ENCODE measurements at regions not wholly inside any gene's neighbourhood (a gene's known extent, or its start where the extent isn't known, plus 50 kb on each side); places are given as distances from the start of the nearest gene placed in this dataset.

- H3K36me3 ChIP-seq (ENCODE audit: control insufficient read depth in 1 of 2, insufficient read depth in 2 of 2, low read length in 2 of 2): no peaks in the 10 kb centered on the region
- H3K4me1 ChIP-seq (ENCODE audit: control insufficient read depth in 1 of 2, insufficient read depth in 2 of 2, low read length in 2 of 2): no peaks in the 10 kb centered on the region
- no peak overlapping the region for H3K4me3 ChIP-seq (ENCODE audit: low read depth in 1 of 2, low read length in 2 of 2)
- no peak overlapping the region for H3K27ac ChIP-seq (ENCODE audit: low read length)
- no peaks in the 10 kb centered on the region for H3K9me3 ChIP-seq (ENCODE audit: control insufficient read depth in 1 of 2, low read length in 2 of 2)
- H3K27me3 ChIP-seq (ENCODE audit: low read depth, low read length): no peaks in the 10 kb centered on the region
Measured at GRCh38 chr10:78731675-78732074, 337.1 kb upstream of the ZMIZ1 start.

- H3K9me3 ChIP-seq (ENCODE audit: control insufficient read depth in 1 of 2, low read length in 2 of 2): no peaks in the 10 kb centered on the region
- H3K27ac ChIP-seq (ENCODE audit: low read length): no peak overlapping the region
- no peaks in the 10 kb centered on the region for H3K36me3 ChIP-seq (ENCODE audit: control insufficient read depth in 1 of 2, insufficient read depth in 2 of 2, low read length in 2 of 2)
- H3K27me3 ChIP-seq (ENCODE audit: low read depth, low read length): no peaks in the 10 kb centered on the region
- H3K4me1 ChIP-seq (ENCODE audit: control insufficient read depth in 1 of 2, insufficient read depth in 2 of 2, low read length in 2 of 2): no peaks in the 10 kb centered on the region
- H3K4me3 ChIP-seq (ENCODE audit: low read depth in 1 of 2, low read length in 2 of 2): no peak overlapping the region
Measured at GRCh38 chr10:78732381-78732780, 336.4 kb upstream of the ZMIZ1 start.

GRCh38 chr10:78736926-78737630 lies 331.7 kb upstream of the ZMIZ1 start:
- Histone ChIP-seq H3K4me3 (ENCODE audit: low read depth in 1 of 2, low read length in 2 of 2) (no peak overlapping the region), H3K36me3 (ENCODE audit: control insufficient read depth in 1 of 2, insufficient read depth in 2 of 2, low read length in 2 of 2) (no peaks in the 10 kb centered on the region), H3K9me3 (ENCODE audit: control insufficient read depth in 1 of 2, low read length in 2 of 2) (no peaks in the 10 kb centered on the region), H3K27ac (ENCODE audit: low read length) (no peak overlapping the region), H3K27me3 (ENCODE audit: low read depth, low read length) (no peaks in the 10 kb centered on the region), H3K4me1 (ENCODE audit: control insufficient read depth in 1 of 2, insufficient read depth in 2 of 2, low read length in 2 of 2) (no peaks in the 10 kb centered on the region)

GRCh38 chr10:78737883-78738856 lies 330.6 kb upstream of the ZMIZ1 start:
- H3K9me3 ChIP-seq (ENCODE audit: control insufficient read depth in 1 of 2, low read length in 2 of 2): no peaks in the 10 kb centered on the region
- no peaks in the 10 kb centered on the region for H3K36me3 ChIP-seq (ENCODE audit: control insufficient read depth in 1 of 2, insufficient read depth in 2 of 2, low read length in 2 of 2)
- no peak overlapping the region for H3K27ac ChIP-seq (ENCODE audit: low read length)
- peaks cover 0 to 2% of the 10 kb centered on the region in 2 donors for H3K4me1 ChIP-seq (ENCODE audit: control insufficient read depth in 1 of 2, insufficient read depth in 2 of 2, low read length in 2 of 2)
- H3K27me3 ChIP-seq (ENCODE audit: low read depth, low read length): no peaks in the 10 kb centered on the region
- no peak overlapping the region for H3K4me3 ChIP-seq (ENCODE audit: low read depth in 1 of 2, low read length in 2 of 2)

- Histone ChIP-seq H3K27me3 (ENCODE audit: low read depth, low read length) (no peaks in the 10 kb centered on the region), H3K36me3 (ENCODE audit: control insufficient read depth in 1 of 2, insufficient read depth in 2 of 2, low read length in 2 of 2) (no peaks in the 10 kb centered on the region), H3K4me3 (ENCODE audit: low read depth in 1 of 2, low read length in 2 of 2) (no peak overlapping the region)
Measured at GRCh38 chr10:78738861-78739260, 329.9 kb upstream of the ZMIZ1 start.

GRCh38 chr10:78739444-78740053 lies 329.2 kb upstream of the ZMIZ1 start:
- Histone ChIP-seq H3K27ac (ENCODE audit: low read length) (no peak overlapping the region), H3K36me3 (ENCODE audit: control insufficient read depth in 1 of 2, insufficient read depth in 2 of 2, low read length in 2 of 2) (no peaks in the 10 kb centered on the region), H3K4me1 (ENCODE audit: control insufficient read depth in 1 of 2, insufficient read depth in 2 of 2, low read length in 2 of 2) (peaks cover 3 to 6% of the 10 kb centered on the region in 2 donors), H3K27me3 (ENCODE audit: low read depth, low read length) (no peaks in the 10 kb centered on the region), H3K9me3 (ENCODE audit: control insufficient read depth in 1 of 2, low read length in 2 of 2) (no peaks in the 10 kb centered on the region), H3K4me3 (ENCODE audit: low read depth in 1 of 2, low read length in 2 of 2) (no peak overlapping the region)

More at GRCh38 chr10:78738861-78739260, 329.9 kb upstream of the ZMIZ1 start:
- Histone ChIP-seq H3K27ac (ENCODE audit: low read length) (no peak overlapping the region), H3K4me1 (ENCODE audit: control insufficient read depth in 1 of 2, insufficient read depth in 2 of 2, low read length in 2 of 2) (peaks cover 0 to 6% of the 10 kb centered on the region in 2 donors), H3K9me3 (ENCODE audit: control insufficient read depth in 1 of 2, low read length in 2 of 2) (no peaks in the 10 kb centered on the region)

GRCh38 chr10:78740976-78741915 lies 327.5 kb upstream of the ZMIZ1 start:
- H3K36me3 ChIP-seq (ENCODE audit: control insufficient read depth in 1 of 2, insufficient read depth in 2 of 2, low read length in 2 of 2): no peaks in the 10 kb centered on the region
- H3K9me3 ChIP-seq (ENCODE audit: control insufficient read depth in 1 of 2, low read length in 2 of 2): no peaks in the 10 kb centered on the region
- peaks cover 3 to 6% of the 10 kb centered on the region in 2 donors for H3K4me1 ChIP-seq (ENCODE audit: control insufficient read depth in 1 of 2, insufficient read depth in 2 of 2, low read length in 2 of 2)
- H3K4me3 ChIP-seq (ENCODE audit: low read depth in 1 of 2, low read length in 2 of 2): no peak overlapping the region
- no peaks in the 10 kb centered on the region for H3K27me3 ChIP-seq (ENCODE audit: low read depth, low read length)
- no peak overlapping the region for H3K27ac ChIP-seq (ENCODE audit: low read length)

- Histone ChIP-seq H3K27me3 (ENCODE audit: low read depth, low read length) (no peaks in the 10 kb centered on the region), H3K4me1 (ENCODE audit: control insufficient read depth in 1 of 2, insufficient read depth in 2 of 2, low read length in 2 of 2) (peaks cover 3 to 6% of the 10 kb centered on the region in 2 donors), H3K9me3 (ENCODE audit: control insufficient read depth in 1 of 2, low read length in 2 of 2) (no peaks in the 10 kb centered on the region), H3K4me3 (ENCODE audit: low read depth in 1 of 2, low read length in 2 of 2) (no peak overlapping the region), H3K27ac (ENCODE audit: low read length) (no peak overlapping the region), H3K36me3 (ENCODE audit: control insufficient read depth in 1 of 2, insufficient read depth in 2 of 2, low read length in 2 of 2) (no peaks in the 10 kb centered on the region)
Measured at GRCh38 chr10:78742406-78742729, 326.4 kb upstream of the ZMIZ1 start.

GRCh38 chr10:78742730-78743615 lies 325.8 kb upstream of the ZMIZ1 start:
- Histone ChIP-seq H3K4me1 (ENCODE audit: control insufficient read depth in 1 of 2, insufficient read depth in 2 of 2, low read length in 2 of 2) (peaks cover 3 to 6% of the 10 kb centered on the region in 2 donors), H3K27ac (ENCODE audit: low read length) (no peak overlapping the region)

GRCh38 chr10:78744056-78744455 lies 324.7 kb upstream of the ZMIZ1 start:
- Histone ChIP-seq H3K36me3 (ENCODE audit: control insufficient read depth in 1 of 2, insufficient read depth in 2 of 2, low read length in 2 of 2) (no peaks in the 10 kb centered on the region), H3K9me3 (ENCODE audit: control insufficient read depth in 1 of 2, low read length in 2 of 2) (no peaks in the 10 kb centered on the region), H3K27ac (ENCODE audit: low read length) (no peak overlapping the region), H3K4me1 (ENCODE audit: control insufficient read depth in 1 of 2, insufficient read depth in 2 of 2, low read length in 2 of 2) (peaks cover 3 to 6% of the 10 kb centered on the region in 2 donors), H3K27me3 (ENCODE audit: low read depth, low read length) (no peaks in the 10 kb centered on the region), H3K4me3 (ENCODE audit: low read depth in 1 of 2, low read length in 2 of 2) (no peak overlapping the region)

More at GRCh38 chr10:78742730-78743615, 325.8 kb upstream of the ZMIZ1 start:
- Histone ChIP-seq H3K9me3 (ENCODE audit: control insufficient read depth in 1 of 2, low read length in 2 of 2) (no peaks in the 10 kb centered on the region), H3K36me3 (ENCODE audit: control insufficient read depth in 1 of 2, insufficient read depth in 2 of 2, low read length in 2 of 2) (no peaks in the 10 kb centered on the region), H3K27me3 (ENCODE audit: low read depth, low read length) (no peaks in the 10 kb centered on the region), H3K4me3 (ENCODE audit: low read depth in 1 of 2, low read length in 2 of 2) (no peak overlapping the region)

All from muscle layer of duodenum (tissue), 2 donors.